Left ventricle myocardium superior (tissue), 1 donor: ENCODE measurements at regions not wholly inside any gene's neighbourhood (a gene's known extent, or its start where the extent isn't known, plus 50 kb on each side); places are given as distances from the start of the nearest gene placed in this dataset.

ENCODE experiments used
- ATAC-seq: fragments of 200-7000 bp; cut with Tn5 transposase; one replicate; pipeline ENCODE4 v1.9.1; 2020; ENCODE audit warnings: mild to moderate bottlenecking, moderate library complexity
- DNase-seq: peaks from one replicate; pipeline ENCODE4 v3.0.0-alpha.2; 2020
- intact Hi-C: fragments of 100-400 bp; cut with micrococcal nuclease; formaldehyde crosslinking; loops from one replicate; pipeline ENCODE4 v1.11.0; 2022
- donor health status: DM: no; HTN: yes; CAD: no; lungs with severe emphysema.

DNA sequence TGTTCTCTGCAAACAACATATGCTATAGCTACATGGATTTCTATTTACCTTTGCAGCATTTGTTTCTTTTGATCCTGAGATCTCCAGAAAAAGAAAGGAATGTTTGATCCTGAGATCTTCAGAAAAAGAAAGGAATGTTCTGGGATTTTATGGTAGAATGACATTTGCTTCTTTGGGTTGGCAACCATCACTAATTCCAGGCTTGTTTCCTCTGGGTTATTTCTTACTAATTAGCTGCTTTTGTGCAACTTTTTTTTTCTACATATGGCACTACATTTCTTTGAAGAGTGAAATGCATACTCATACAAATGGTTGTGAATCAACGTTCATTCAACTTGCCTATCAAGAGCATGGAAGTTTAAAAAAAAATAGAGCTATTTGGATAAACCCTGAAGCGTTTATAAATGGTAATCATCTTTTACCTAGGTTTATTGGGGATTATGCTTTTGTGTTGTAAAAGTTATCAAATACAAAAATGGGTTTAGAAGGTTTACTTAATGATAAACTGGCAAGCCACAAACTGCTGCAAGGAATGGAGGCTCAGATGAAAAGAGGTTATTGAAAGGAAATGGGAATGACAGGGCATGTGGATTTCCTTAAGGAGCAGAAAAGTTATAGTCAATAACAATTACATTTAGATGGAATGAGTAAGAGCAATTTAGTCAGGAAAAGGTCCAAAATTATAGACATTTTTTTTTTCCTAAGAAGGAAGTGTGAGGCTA lies 95.6 kb upstream of the PCDH18 start:
- intact Hi-C loops = no loop called here
- ATAC-seq (no peak), DNase-seq (no peak)

DNA sequence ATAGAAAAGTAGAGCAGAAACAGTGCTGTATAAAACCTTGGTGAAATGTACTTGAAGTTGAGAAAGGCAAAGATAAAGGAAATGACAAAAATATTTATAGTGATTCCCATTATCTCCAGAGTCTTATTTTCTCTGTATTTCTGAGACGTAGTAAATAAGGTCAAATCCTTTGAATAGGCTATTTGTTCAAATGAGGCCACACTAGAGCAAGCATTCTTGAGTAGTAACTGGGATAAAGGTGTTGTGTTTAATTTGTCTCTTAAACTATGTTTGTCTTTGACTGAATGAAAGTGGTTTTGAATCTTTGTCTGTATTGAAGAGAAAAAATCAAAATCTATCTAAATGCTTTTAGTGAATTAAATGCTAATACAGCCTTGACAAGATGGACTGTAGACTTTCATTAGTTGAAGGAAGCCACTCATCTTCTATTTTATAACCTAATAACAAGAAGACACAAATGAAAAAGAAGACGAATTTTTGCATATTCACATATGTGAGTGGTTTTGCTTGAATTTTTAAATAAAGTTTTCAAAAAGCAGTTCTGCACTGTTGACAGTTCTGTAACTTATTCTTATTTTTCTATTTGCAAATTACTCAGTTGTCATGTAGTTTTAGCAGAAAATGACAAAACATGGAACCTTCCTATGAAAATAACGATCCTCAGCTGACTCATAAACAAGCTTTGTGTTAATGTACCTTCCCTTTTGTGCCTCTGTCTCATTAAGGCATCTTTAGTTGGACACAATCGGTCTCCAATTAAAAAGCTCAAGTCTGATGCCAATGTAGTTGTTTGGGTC lies 94.8 kb upstream of the PCDH18 start:
- intact Hi-C loops = no loop called here
- no peak for DNase-seq
- no peak for ATAC-seq

DNA sequence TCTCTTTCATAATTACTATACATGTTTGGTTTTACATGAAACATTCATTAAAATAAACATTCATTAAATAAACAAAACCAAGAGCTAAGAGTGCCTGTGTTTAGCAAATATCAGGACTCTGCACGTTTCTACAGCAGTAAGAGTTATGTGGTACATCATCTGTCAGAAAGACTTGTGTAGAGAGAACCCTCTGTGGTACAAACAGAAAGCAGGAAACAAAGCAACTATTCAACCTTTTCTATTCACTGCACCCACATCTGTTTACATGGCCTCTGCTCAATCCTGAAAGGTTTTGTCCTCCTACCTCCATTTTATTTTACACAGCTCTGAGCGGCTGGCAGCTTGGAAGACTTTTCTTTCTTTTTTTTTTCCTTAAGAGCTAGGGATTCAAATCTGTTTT lies 90.7 kb upstream of the PCDH18 start:
- no peak for ATAC-seq
- no peak for DNase-seq
- intact Hi-C loops = no loop called here

DNA sequence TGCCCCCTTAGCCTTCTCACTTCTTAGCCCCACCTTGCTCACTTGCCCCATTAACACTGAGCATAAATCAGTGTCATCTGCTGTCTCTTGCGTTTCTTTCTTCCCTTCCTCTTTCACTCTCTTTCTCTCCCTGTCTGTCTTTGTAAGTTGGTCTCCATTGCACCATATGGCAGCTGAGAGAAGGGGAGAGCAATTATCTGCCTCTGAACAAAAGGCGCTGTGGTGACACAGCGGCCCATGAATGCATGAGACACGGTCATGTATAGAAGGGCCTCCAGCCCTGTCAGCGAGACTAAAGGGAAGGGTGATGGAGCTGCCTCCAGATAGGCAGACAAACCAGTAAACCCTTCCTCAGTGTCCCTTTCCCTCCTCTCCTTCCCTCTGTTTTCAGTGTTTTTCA lies 88.8 kb upstream of the PCDH18 start:
- DNase-seq (no peak), ATAC-seq (no peak)
- intact Hi-C loops = no loop called here

DNA sequence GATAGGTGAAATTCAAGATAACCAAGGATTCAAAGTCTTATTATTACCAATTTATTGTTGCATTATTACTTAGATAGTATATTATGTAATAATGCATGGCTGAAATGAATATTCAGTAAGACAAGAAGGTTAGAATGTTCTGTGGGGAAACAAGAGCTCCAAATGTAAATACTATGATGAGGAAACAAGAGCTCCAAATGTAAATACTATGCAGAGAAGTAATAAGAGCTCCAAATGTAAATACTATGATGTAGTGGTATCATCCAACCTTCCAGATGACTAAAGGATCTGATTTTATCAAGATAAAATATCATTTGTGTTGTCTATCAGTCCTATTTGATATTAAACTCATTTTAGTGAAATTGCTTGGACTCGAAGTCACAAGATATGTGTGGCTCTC lies 82.2 kb upstream of the PCDH18 start:
- no peak for DNase-seq
- no peak for ATAC-seq
- intact Hi-C loops = no loop called here

DNA sequence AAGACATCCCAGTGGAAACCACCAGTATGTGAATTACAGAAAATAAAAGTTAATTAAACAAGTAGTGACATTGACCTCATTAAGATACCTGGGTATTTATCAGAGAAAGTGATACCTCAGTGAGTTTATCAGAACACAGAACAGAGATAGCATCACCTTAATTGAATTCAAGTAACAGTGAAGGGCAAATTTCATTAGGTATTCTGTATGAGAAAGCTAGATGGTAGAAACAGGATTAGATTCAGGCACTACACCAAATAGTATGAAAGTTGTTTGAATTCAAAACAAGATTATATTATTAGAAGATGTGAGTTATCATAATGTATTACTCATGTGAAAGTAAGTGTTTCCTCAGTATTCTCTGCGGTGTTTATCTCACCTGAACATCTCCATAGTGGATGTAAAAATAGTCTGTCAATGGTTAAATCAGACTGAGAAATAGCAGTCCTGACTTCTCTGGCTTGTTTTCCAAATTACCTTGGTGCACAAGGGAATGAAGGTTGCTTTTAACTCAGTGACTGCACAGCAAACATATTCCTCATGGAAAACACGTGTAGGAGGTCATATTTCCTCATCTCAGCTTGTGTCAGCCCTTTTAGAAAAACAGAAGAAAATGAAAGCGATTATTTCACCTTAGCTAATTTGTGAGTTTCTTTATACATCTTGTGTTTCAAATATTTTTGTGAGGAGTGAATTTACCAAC lies 79.9 kb upstream of the PCDH18 start:
- ATAC-seq = no peak
- DNase-seq = no peak
- intact Hi-C loops = no loop called here

DNA sequence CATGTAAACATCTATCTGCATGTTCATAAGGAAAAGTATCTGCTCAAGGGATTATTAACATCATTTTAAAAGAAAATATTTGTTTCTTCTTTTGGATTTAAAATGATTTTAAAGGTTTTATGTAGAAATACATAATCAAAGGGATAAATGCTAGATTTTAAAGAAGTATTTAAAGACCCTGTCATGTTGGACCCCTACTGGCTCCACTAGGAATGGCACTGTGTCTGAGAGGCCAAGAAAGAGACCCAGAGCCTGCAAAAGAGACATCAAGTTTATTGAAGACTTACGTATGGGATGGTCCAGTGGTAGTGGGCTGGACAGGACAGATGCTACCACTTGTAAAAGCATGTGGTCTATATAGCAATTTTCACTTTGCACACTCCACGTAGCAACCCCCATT lies 78.7 kb upstream of the PCDH18 start:
- no peak for ATAC-seq

DNA sequence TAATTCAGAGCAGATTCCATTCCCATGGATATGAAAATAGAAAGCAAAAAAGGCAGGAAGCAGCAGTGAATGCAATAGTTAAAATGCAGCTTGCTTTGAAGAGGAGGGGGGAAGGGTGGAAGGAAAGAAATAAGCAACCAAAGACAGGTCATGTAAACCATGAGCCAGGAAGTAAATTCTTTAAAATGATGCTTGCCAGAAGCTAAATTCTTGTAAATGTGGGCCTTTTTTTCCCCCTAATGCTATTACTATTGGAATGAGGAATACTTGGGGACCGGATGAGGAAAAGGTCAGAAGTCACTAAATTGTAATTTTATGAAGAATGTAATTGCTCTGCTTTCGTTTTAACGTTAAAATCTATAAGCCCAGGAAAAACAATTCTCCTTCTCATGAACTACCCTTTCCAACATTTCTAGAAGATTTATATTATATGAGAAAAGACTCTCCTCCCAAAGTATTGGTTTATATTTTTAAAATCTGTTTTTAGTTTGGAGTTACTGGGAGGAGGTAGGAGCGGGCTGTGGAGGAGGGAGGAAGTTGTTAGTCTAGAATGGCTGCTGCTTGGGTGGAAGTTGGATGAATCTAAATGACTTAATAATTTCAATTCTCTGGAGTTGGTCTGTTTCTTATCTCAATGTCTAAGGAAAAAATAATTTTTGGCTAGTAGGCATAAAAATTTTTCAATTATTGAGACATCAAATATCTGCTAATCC lies 77.6 kb upstream of the PCDH18 start:
- DNase-seq (no peak), ATAC-seq (peak; percentile 65)
- intact Hi-C loops = no loop called here

More for the DNA sequence above, 78.7 kb upstream of the PCDH18 start:
- intact Hi-C loops = no loop called here
- no peak for DNase-seq

DNA sequence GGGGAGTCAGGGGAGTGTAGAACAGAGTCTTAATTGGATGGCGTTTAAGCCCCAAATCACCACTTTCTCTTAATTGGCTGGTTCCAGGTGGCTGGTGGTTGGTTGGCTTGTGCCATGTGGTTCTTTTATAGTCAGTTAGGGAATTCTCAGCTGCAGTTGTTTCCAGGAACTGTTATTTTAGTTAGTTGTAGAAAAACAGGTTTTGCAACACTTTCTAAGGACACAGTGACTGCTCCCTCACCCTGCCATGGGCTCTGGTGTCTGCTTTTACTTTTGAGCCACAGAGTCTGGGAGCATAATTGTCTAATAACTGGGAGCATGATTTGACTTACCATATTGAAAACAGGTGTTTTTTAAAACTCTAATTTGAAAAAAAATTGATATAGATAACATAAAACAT lies 75.8 kb upstream of the PCDH18 start:
- DNase-seq (no peak), ATAC-seq (peak; percentile 80)
- intact Hi-C loops = no loop called here

DNA sequence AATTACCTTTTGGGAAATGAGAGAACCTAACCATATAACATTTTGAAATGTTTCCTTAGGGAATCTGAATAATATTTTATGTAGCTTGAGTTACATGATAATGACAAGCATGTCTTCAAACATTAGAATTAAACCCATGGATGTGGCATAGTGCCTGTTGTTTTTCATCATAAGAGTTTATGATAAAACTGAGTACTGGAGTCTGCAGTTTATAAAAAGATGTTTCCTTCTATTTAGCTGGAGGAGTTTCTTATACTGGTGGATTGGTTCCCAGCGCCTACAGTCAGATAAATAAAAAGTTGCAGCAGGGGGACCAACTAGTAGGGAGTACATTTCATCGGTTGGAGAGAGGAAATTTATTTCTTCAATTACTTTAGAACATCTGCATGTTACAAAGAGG lies 70.1 kb upstream of the PCDH18 start:
- intact Hi-C loops = no loop called here
- DNase-seq (no peak), ATAC-seq (no peak)

DNA sequence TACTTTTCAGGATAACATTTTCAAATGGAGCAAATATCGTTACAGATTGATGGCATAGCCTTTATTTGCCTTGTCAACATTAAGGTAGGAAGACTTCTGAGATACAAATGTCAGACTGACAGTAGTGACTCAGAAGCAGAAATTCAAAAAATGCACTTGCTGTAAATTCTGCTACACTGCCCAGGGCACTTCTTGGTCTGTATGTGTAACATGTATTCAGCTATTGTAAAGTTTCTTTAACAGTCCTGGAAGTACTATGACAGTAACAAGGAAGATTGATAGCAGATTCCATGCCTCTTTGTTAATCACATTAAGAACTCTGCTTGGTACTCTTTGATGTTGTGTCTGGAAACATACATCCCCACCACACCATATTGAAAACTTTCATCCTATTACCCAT lies 69.6 kb upstream of the PCDH18 start:
- intact Hi-C loops = no loop called here
- ATAC-seq (no peak), DNase-seq (no peak)

DNA sequence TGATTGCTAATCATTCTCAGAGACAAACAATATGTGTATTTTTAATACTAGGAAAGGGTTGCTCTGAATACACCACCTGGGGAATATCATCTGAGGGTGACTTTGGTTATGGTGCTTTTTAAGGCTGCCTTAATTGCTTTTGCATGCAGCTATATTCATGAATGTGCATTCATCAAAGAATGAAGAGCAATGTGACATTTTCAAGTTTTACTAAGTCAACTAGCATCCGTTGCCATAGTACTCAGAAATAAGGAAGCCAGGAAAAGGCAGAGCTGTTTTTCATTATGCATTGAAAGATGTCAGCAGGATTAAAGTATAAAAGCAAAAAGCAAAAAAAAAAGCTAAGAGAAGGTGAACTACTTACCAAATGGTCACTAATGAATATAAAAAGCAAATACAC lies 67.4 kb upstream of the PCDH18 start:
- intact Hi-C loops = no loop called here
- DNase-seq (no peak), ATAC-seq (no peak)

DNA sequence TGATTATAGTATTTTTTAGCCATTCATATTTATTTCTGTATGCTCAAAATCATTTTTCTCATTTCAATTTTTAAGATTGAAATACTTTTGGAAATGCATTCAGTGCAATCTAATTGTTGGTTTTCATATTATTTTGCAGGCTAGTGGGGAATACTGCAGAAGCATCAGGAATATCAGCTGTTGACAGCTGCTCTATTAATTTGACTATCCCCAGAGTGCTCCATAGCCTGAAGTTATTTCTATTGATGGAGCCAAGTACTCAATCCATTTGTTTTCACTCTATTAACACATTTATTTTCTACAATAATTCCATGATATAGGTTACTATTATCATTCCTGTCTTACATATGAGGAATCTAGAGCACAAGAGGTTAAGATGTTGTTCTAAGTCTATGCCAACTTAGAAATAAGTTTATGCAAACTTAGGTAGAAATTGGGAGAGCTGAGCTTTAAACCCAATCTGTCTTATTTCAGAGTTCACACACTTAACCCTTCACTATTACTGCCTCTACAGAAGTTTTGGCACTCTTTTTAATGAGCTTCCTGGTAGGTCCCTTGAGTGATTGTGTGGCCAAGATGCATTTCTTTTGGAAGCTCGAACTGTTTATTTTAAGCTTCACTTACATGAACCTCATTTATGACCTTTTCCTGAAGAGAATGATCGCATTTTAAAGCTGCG lies 65.6 kb upstream of the PCDH18 start:
- ATAC-seq (peak; percentile 65), DNase-seq (no peak)
- intact Hi-C loops = no loop called here

DNA sequence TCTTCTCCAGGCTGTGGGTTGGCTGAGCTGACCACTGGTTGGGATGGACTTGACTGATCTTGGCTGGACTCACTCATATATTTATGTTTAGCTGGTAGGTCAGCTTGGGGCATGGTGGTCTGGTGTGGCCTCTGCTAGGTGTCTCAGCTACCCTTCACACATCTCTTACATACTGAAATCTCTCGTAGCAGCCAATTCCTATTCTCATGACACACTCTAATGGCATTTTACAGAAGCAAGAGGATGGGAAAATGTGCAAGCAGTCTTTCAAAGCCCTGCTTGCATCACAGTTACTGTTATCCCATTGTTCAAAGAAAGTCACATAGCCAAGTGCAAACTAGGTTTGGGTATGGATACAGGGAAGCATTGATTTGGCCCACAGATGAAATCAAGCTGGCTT lies 55.5 kb upstream of the PCDH18 start:
- ATAC-seq = no peak
- intact Hi-C loops = no loop called here
- no peak for DNase-seq

DNA sequence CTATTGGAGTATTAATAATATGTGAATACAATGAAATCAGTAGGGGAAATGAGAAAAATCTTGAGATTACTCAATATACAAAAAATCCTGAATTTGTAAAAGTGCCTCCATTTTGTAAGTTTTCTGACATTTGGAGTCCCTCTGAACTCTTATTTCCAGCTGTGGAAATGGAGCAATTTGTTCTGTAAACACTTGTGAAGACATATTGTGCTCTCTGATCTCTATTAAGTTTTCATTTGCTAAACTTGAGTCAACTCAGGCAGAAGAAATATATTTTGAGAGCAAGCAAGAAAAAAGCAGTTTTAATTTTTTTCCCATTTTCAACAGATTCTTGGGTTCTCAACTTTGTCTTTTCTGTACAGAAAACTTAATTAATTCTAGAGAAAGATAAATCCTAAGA lies 51.4 kb upstream of the PCDH18 start:
- DNase-seq (no peak), ATAC-seq (no peak)
- intact Hi-C loops = no loop called here
